ENCODE measurements at regions not wholly inside any gene's neighbourhood (a gene's known extent, or its start where the extent isn't known, plus 50 kb on each side); places are given as distances from the start of the nearest gene placed in this dataset.

DNA sequence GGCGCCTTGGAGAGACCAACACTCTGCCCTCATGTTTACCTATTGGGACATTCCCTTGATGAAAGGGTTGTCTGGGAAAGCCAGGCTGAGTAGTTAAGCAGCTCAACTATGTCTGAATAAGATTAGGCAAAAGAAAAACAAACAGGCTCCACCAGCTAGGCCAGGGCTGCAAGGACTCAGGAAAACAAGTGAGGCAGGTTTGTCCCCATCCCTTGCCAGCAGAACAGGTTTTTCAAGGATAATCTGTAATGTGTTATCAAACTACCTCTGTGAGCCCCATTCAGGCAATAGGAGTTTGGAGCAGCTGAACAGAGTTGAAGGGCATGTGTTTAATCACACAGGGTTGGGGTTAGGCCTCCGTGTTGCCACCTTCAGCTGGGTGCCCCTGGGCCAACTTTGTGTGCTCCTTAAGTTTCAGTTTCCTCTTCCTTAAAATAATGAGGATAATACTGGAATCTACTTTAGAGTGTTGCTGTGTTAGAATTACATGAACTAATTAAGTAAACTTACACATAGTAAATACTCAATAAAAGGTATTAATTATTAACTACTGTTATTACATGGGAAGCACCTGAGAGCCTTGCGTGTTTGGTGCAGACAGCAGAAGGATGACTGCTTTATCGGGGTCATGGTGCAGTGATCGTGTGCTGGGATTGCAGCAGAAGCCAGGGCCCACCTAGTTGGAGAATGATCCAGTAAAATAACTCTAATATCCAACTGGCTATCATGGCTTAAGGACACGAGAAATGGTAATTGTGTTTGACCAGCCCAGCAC, 72.1 kb upstream of the ATP10B start:
- Histone ChIP-seq H3K27ac (no peak overlapping the region), H3K4me3 (no peak overlapping the region), H3K27me3 (no peaks in the 10 kb centered on the region), H3K36me3 (no peaks in the 10 kb centered on the region), H3K9me3 (no peaks in the 10 kb centered on the region), H3K4me1 (peaks cover 3 to 4% of the 10 kb centered on the region in 2 donors)
- in situ Hi-C loops (cut with MboI; ENCODE audit: low sequenced_read_pairs in 4 of 4): no loop called here
- DNase-seq (no peak), ATAC-seq (no peak)
- intact Hi-C loops (cut with DNase I; ENCODE audit: low total_unique reads): no loop called here
- no peak for TF ChIP-seq CTCF (IDR thresholded peaks at IDR 0.05 in 4 of 5, conservative IDR thresholded peaks at IDR 0.05 in 1 of 5)
- no peak for TF ChIP-seq POLR2A (IDR thresholded peaks at IDR 0.05)

GRCh38 chr5:160923411-160923810, 71.4 kb upstream of the ATP10B start:
- Histone ChIP-seq H3K36me3 (no peaks in the 10 kb centered on the region), H3K27me3 (no peaks in the 10 kb centered on the region), H3K4me1 (peaks cover 3 to 4% of the 10 kb centered on the region in 2 donors), H3K9me3 (no peaks in the 10 kb centered on the region), H3K27ac (no peak overlapping the region), H3K4me3 (no peak overlapping the region)
- ATAC-seq (no peak), DNase-seq (no peak)
- intact Hi-C loops (cut with DNase I; ENCODE audit: low total_unique reads): no loop called here
- in situ Hi-C loops (cut with MboI; ENCODE audit: low sequenced_read_pairs in 4 of 4): no loop called here
- TF ChIP-seq POLR2A (IDR thresholded peaks at IDR 0.05): no peak
- TF ChIP-seq CTCF (IDR thresholded peaks at IDR 0.05 in 4 of 5, conservative IDR thresholded peaks at IDR 0.05 in 1 of 5): no peak

- TF ChIP-seq CTCF (IDR thresholded peaks at IDR 0.05 in 4 of 5, conservative IDR thresholded peaks at IDR 0.05 in 1 of 5): no peak
- TF ChIP-seq POLR2A (IDR thresholded peaks at IDR 0.05): no peak
- no peak overlapping the region for H3K27ac ChIP-seq
- ATAC-seq (no peak), DNase-seq (no peak)
- in situ Hi-C loops (cut with MboI; ENCODE audit: low sequenced_read_pairs in 4 of 4): no loop called here
- intact Hi-C loops (cut with DNase I; ENCODE audit: low total_unique reads): no loop called here
- peaks cover 3 to 4% of the 10 kb centered on the region in 2 donors for H3K4me1 ChIP-seq
- no peaks in the 10 kb centered on the region for H3K36me3 ChIP-seq
- H3K9me3 ChIP-seq: no peaks in the 10 kb centered on the region
- no peaks in the 10 kb centered on the region for H3K27me3 ChIP-seq
- no peak overlapping the region for H3K4me3 ChIP-seq
These were observed 70.3 kb upstream of the ATP10B start for GRCh38 chr5:160922311-160922710.

DNA sequence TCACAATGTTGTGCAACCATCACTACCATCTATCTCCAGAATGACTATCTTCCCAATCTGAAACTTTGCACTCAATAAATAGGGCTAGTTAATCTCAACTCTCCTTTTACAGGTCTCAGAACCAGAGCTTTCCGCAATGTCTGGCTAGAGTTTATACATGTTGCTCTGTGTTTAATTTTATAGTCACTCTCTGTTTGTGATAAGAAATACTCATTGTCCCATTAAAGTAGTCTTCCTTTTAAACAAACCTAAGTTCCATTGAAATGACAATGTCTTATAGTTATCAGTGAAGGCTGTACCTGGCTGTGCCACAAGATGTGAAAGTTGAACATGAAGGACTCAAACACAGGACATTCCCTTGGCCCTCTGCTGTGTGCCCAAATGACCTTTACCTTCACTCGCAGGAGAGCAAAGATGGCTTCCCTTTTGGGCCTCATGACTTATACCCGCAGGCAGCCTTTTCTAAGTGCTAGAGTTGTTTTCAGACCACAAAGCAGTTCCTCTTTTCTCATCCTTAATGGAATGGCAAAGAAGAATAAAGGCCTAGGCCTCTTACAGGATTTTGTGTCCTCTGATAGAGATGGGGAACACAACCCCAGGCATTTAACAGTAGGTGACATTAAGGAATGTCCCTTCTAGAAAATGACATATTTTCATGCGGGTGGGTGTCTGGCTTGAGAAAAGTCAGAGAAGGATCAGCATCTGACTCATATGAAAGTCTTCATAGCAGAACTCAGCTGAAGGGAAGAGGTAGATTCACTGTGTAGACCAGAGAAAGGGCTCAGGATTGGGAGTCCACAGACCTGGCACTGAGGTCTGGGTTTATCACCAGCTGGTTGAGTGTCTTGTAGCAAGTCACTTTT, 69.6 kb upstream of the ATP10B start:
- ATAC-seq: no peak

More for the DNA sequence above, 69.6 kb upstream of the ATP10B start:
- Histone ChIP-seq H3K9me3 (no peaks in the 10 kb centered on the region), H3K36me3 (no peaks in the 10 kb centered on the region), H3K4me3 (no peak overlapping the region), H3K27me3 (no peaks in the 10 kb centered on the region), H3K27ac (no peak overlapping the region), H3K4me1 (peaks cover 3 to 4% of the 10 kb centered on the region in 2 donors)
- no peak for DNase-seq
- no peak for TF ChIP-seq CTCF (IDR thresholded peaks at IDR 0.05 in 4 of 5, conservative IDR thresholded peaks at IDR 0.05 in 1 of 5)
- in situ Hi-C loops (cut with MboI; ENCODE audit: low sequenced_read_pairs in 4 of 4): no loop called here
- intact Hi-C loops (cut with DNase I; ENCODE audit: low total_unique reads): no loop called here
